ENCODE measurements at regions not wholly inside any gene's neighbourhood (a gene's known extent, or its start where the extent isn't known, plus 50 kb on each side); places are given as distances from the start of the nearest gene placed in this dataset.

DNA sequence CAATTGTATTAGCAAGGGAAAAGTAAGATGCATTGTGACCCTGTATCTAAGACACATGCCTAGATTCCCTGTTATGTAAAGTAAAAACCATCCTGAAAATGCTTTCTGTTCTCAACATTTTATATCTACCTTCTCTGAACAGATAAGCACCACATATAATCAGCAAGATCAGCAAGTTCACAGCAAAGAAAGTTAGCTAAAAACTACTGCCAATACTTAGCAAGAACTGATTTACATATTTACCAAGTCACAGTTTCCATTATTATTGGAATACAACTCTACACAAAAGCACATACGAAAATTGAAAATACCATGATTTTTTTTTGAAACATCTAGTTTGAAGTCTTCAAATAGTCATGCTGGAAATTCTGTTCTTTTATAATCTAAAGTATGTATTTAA is 1118.1 kb downstream of the TAF11L14 start:
- TF ChIP-seq EZH2 (IDR thresholded peaks at IDR 0.05; ENCODE audit: low read depth, unreplicated experiment) (no peak), POLR2AphosphoS5 (IDR thresholded peaks at IDR 0.05; ENCODE audit: low read depth) (no peak), JUNB (IDR thresholded peaks at IDR 0.05; ENCODE audit: unreplicated experiment) (no peak), CREB1 (CRISPR knock-in tag; IDR thresholded peaks at IDR 0.05; ENCODE audit: low read depth) (no peak), EZH2phosphoT487 (IDR thresholded peaks at IDR 0.05; ENCODE audit: unreplicated experiment) (no peak)
- TF ChIP-seq, protein P1, sequence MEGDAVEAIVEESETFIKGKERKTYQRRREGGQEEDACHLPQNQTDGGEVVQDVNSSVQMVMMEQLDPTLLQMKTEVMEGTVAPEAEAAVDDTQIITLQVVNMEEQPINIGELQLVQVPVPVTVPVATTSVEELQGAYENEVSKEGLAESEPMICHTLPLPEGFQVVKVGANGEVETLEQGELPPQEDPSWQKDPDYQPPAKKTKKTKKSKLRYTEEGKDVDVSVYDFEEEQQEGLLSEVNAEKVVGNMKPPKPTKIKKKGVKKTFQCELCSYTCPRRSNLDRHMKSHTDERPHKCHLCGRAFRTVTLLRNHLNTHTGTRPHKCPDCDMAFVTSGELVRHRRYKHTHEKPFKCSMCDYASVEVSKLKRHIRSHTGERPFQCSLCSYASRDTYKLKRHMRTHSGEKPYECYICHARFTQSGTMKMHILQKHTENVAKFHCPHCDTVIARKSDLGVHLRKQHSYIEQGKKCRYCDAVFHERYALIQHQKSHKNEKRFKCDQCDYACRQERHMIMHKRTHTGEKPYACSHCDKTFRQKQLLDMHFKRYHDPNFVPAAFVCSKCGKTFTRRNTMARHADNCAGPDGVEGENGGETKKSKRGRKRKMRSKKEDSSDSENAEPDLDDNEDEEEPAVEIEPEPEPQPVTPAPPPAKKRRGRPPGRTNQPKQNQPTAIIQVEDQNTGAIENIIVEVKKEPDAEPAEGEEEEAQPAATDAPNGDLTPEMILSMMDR (conservative IDR thresholded peaks at IDR 0.05; ENCODE audit: low read depth in 2 of 2): no peak
- TF ChIP-seq, protein P2, sequence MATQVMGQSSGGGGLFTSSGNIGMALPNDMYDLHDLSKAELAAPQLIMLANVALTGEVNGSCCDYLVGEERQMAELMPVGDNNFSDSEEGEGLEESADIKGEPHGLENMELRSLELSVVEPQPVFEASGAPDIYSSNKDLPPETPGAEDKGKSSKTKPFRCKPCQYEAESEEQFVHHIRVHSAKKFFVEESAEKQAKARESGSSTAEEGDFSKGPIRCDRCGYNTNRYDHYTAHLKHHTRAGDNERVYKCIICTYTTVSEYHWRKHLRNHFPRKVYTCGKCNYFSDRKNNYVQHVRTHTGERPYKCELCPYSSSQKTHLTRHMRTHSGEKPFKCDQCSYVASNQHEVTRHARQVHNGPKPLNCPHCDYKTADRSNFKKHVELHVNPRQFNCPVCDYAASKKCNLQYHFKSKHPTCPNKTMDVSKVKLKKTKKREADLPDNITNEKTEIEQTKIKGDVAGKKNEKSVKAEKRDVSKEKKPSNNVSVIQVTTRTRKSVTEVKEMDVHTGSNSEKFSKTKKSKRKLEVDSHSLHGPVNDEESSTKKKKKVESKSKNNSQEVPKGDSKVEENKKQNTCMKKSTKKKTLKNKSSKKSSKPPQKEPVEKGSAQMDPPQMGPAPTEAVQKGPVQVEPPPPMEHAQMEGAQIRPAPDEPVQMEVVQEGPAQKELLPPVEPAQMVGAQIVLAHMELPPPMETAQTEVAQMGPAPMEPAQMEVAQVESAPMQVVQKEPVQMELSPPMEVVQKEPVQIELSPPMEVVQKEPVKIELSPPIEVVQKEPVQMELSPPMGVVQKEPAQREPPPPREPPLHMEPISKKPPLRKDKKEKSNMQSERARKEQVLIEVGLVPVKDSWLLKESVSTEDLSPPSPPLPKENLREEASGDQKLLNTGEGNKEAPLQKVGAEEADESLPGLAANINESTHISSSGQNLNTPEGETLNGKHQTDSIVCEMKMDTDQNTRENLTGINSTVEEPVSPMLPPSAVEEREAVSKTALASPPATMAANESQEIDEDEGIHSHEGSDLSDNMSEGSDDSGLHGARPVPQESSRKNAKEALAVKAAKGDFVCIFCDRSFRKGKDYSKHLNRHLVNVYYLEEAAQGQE (IDR thresholded peaks at IDR 0.05; ENCODE audit: unreplicated experiment): no peak
- TF ChIP-seq, protein P3, sequence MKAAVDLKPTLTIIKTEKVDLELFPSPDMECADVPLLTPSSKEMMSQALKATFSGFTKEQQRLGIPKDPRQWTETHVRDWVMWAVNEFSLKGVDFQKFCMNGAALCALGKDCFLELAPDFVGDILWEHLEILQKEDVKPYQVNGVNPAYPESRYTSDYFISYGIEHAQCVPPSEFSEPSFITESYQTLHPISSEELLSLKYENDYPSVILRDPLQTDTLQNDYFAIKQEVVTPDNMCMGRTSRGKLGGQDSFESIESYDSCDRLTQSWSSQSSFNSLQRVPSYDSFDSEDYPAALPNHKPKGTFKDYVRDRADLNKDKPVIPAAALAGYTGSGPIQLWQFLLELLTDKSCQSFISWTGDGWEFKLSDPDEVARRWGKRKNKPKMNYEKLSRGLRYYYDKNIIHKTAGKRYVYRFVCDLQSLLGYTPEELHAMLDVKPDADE (IDR thresholded peaks at IDR 0.05): no peak
